HG03460 (cell line): ENCODE measurements at regions not wholly inside any gene's neighbourhood (a gene's known extent, or its start where the extent isn't known, plus 50 kb on each side); places are given as distances from the start of the nearest gene placed in this dataset.

Source experiments
- ATAC-seq: cut with Tn5 transposase; IDR thresholded peaks from one replicate; pipeline ENCODE4 v1.9.1; 2021; ENCODE audit not compliant: unreplicated experiment

- no peak for ATAC-seq
Measured at GRCh38 chr2:611519-611918, 65.7 kb downstream of the TMEM18 start.

GRCh38 chr2:610491-610890 lies 66.7 kb downstream of the TMEM18 start:
- no peak for ATAC-seq

- ATAC-seq = no peak
Measured at GRCh38 chr2:609881-610280, 67.3 kb downstream of the TMEM18 start.

GRCh38 chr2:609449-609848 lies 67.8 kb downstream of the TMEM18 start:
- no peak for ATAC-seq

- no peak for ATAC-seq
Measured at GRCh38 chr2:608711-609110, 68.5 kb downstream of the TMEM18 start.

- no peak for ATAC-seq
Measured at GRCh38 chr2:608297-608696, 68.9 kb downstream of the TMEM18 start.

GRCh38 chr2:607709-608108 lies 69.5 kb downstream of the TMEM18 start:
- ATAC-seq = no peak

- no peak for ATAC-seq
Measured at GRCh38 chr2:607172-607571, 70.0 kb downstream of the TMEM18 start.

GRCh38 chr2:605674-606608 lies 71.3 kb downstream of the TMEM18 start:
- ATAC-seq = no peak

GRCh38 chr2:604854-605524 lies 72.2 kb downstream of the TMEM18 start:
- no peak for ATAC-seq

GRCh38 chr2:604385-604784 lies 72.8 kb downstream of the TMEM18 start:
- no peak for ATAC-seq

GRCh38 chr2:603869-604268 lies 73.3 kb downstream of the TMEM18 start:
- no peak for ATAC-seq

- no peak for ATAC-seq
Measured at GRCh38 chr2:603427-603826, 73.8 kb downstream of the TMEM18 start.

- no peak for ATAC-seq
Measured at GRCh38 chr2:602571-603359, 74.4 kb downstream of the TMEM18 start.

- no peak for ATAC-seq
Measured at GRCh38 chr2:601806-602455, 75.3 kb downstream of the TMEM18 start.

- ATAC-seq = no peak
Measured at GRCh38 chr2:601387-601698, 75.9 kb downstream of the TMEM18 start.

- no peak for ATAC-seq
Measured at GRCh38 chr2:600542-601386, 76.4 kb downstream of the TMEM18 start.

GRCh38 chr2:599601-600000 lies 77.6 kb downstream of the TMEM18 start:
- ATAC-seq = no peak

- no peak for ATAC-seq
Measured at GRCh38 chr2:598058-598802, 79.0 kb downstream of the TMEM18 start.
